ENCODE measurements at regions not wholly inside any gene's neighbourhood (a gene's known extent, or its start where the extent isn't known, plus 50 kb on each side); places are given as distances from the start of the nearest gene placed in this dataset.

- TF ChIP-seq POLR2A (IDR thresholded peaks at IDR 0.05) = no peak
- no peak for TF ChIP-seq CTCF (IDR thresholded peaks at IDR 0.05)
- TF ChIP-seq POLR2AphosphoS5 (IDR thresholded peaks at IDR 0.05; ENCODE audit: insufficient read depth in 1 of 2, low read depth in 1 of 2) = no peak
Observed at GRCh38 chr5:19241690-19242089, 746.3 kb downstream of the CDH18 start.

Data from vagina (tissue), 2 donors.